Natural killer cell (primary cell): ENCODE measurements at regions not wholly inside any gene's neighbourhood (a gene's known extent, or its start where the extent isn't known, plus 50 kb on each side); places are given as distances from the start of the nearest gene placed in this dataset.

Experiments used
- ATAC-seq, 3 donors: fragments of 150-1000 bp in 2 of 3; fragments of 200-7000 bp in 1 of 3; cut with Tn5 transposase; 1 replicate in 1 of 3; 2 replicates in 2 of 3; pipeline ENCODE4 v1.10.0; 2021; ENCODE audit warnings: mild to moderate bottlenecking in 2 of 3, moderate library complexity in 2 of 3
- DNase-seq, 2 donors: peaks; one replicate each; pipeline versions ENCODE4 v3.0.0 to v3.0.0-alpha.2; 2013 to 2021; ENCODE audit warnings: mixed read lengths in 1 of 2
- H3K27ac ChIP-seq: one replicate; pipeline ENCODE4 v1.5.1; 2013; ENCODE audit warnings: mild to moderate bottlenecking, low read length
- H3K27me3 ChIP-seq: one replicate; pipeline ENCODE4 v1.6.1; 2013; ENCODE audit warnings: low read length; ENCODE audit not compliant: control insufficient read depth, insufficient read depth
- H3K36me3 ChIP-seq: one replicate; pipeline ENCODE4 v1.6.1; 2013; ENCODE audit warnings: low read length; ENCODE audit not compliant: control insufficient read depth, insufficient read depth
- H3K4me1 ChIP-seq: one replicate; pipeline ENCODE4 v1.6.1; 2013; ENCODE audit warnings: low read length; ENCODE audit not compliant: control insufficient read depth, insufficient read depth
- H3K4me3 ChIP-seq: one replicate; pipeline ENCODE4 v1.5.1; 2013; ENCODE audit warnings: low read length
- H3K9me3 ChIP-seq: one replicate; pipeline ENCODE4 v1.6.1; 2013; ENCODE audit warnings: low read length; ENCODE audit not compliant: control insufficient read depth, insufficient read depth
- H3K27ac Mint-ChIP-seq, 2 donors: one replicate each; pipeline ENCODE4 v1.8.0; 2022; ENCODE audit warnings: mild to moderate bottlenecking in 2 of 2, mixed read lengths in 2 of 2, moderate library complexity in 1 of 2
- H3K27me3 Mint-ChIP-seq, 2 donors: one replicate each; pipeline ENCODE4 v1.8.0; 2022; ENCODE audit warnings: low read depth in 2 of 2, mixed read lengths in 2 of 2
- H3K36me3 Mint-ChIP-seq: one replicate; pipeline ENCODE4 v1.8.0; 2022; ENCODE audit warnings: mixed read lengths
- H3K4me1 Mint-ChIP-seq, 2 donors: one replicate each; pipeline ENCODE4 v1.8.0; 2022; ENCODE audit warnings: mixed read lengths in 2 of 2
- H3K4me3 Mint-ChIP-seq: one replicate; pipeline ENCODE4 v1.8.0; 2022; ENCODE audit warnings: mild to moderate bottlenecking, moderate library complexity, mixed read lengths
- H3K9me3 Mint-ChIP-seq, 2 donors: one replicate each; pipeline ENCODE4 v1.8.0; 2022; ENCODE audit warnings: mixed read lengths in 2 of 2
- CTCF ChIP-seq: fragments of 200-600 bp; IDR thresholded peaks from one replicate; pipeline ENCODE4 v1.8.0; 2022; ENCODE audit warnings: antibody characterized with exemption
- WGBS: methylation state at CpG from one replicate; pipeline ENCODE4 v1.1.7; 2013; ENCODE audit warnings: missing lambda C conversion rate; ENCODE audit not compliant: insufficient coverage; 5-methylcytosine and 5-hydroxymethylcytosine counted together
- intact Hi-C: fragments of 100-400 bp; cut with micrococcal nuclease; formaldehyde crosslinking; loops from one replicate; pipeline ENCODE4 v1.14.2; 2022

DNA sequence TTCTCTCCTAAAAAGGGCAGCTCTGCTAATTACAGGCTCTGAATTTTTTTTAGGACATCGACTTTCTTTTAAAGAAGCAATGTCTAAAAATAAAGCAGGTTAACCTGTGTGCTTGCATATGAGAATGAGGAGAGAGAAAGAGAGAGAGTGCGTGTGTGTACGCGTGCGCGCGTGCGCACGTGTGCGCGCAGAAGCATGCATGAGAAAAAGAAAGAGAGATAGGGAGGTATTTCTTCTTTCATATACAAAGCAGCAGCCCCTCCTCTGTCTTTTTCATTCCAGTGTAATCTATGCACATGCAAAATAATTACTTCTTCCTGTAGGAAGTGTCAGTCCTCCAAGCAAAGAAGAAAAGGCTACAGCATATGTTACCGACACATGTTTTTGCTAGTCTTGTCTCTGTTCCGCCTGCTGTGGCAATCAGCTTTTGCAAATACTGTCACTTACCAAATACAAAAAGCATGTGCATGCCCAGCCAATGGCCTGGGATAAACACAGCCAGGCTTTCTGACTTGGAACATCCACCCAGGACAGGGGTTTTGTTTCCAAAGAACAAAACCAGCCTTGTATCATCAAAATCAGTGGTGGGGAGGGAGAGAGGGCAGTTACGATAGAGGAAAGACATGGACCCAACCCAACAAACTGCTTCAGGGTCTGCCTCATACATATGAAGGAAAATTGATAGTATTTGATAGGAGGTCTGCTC is 252.3 kb upstream of the SLC24A2 start:
- no peak for DNase-seq
- TF ChIP-seq CTCF: no peak
- no peak for ATAC-seq
- Histone ChIP-seq H3K27ac (no peak overlapping the region), H3K27me3 (no peaks in the 10 kb centered on the region), H3K4me3 (no peak overlapping the region), H3K4me1 (peaks cover 9% of the 10 kb centered on the region), H3K9me3 (no peaks in the 10 kb centered on the region), H3K36me3 (no peaks in the 10 kb centered on the region)
- Mint-ChIP-seq H3K27me3 (no peaks in the 10 kb centered on the region), H3K4me1 (peaks cover 21 to 25% of the 10 kb centered on the region in 2 donors), H3K9me3 (no peaks in the 10 kb centered on the region), H3K27ac (no peak overlapping the region), H3K4me3 (no peak overlapping the region), H3K36me3 (no peaks in the 10 kb centered on the region)
- 99% methylated on average over 5 of the region's 14 CpGs for WGBS
- intact Hi-C loops: no loop called here

- no peak overlapping the region for H3K4me3 Mint-ChIP-seq
- no peaks in the 10 kb centered on the region for H3K9me3 ChIP-seq
- intact Hi-C loops: no loop called here
- H3K9me3 Mint-ChIP-seq: no peaks in the 10 kb centered on the region
- ATAC-seq (no peak), DNase-seq (no peak)
- no peak overlapping the region for H3K4me3 ChIP-seq
- no peaks in the 10 kb centered on the region for H3K36me3 Mint-ChIP-seq
- no peaks in the 10 kb centered on the region for H3K36me3 ChIP-seq
- no peaks in the 10 kb centered on the region for H3K27me3 Mint-ChIP-seq
- H3K27ac Mint-ChIP-seq: no peak overlapping the region
- WGBS: 94% methylated on average over 1 of the region's 1 CpG
- H3K27me3 ChIP-seq: no peaks in the 10 kb centered on the region
- no peak overlapping the region for H3K27ac ChIP-seq
- H3K4me1 Mint-ChIP-seq: peaks cover 10 to 14% of the 10 kb centered on the region in 2 donors
- H3K4me1 ChIP-seq: peaks cover 9% of the 10 kb centered on the region
- TF ChIP-seq CTCF: no peak
These were observed 248.9 kb upstream of the SLC24A2 start for GRCh38 chr9:20037699-20038098.

DNA sequence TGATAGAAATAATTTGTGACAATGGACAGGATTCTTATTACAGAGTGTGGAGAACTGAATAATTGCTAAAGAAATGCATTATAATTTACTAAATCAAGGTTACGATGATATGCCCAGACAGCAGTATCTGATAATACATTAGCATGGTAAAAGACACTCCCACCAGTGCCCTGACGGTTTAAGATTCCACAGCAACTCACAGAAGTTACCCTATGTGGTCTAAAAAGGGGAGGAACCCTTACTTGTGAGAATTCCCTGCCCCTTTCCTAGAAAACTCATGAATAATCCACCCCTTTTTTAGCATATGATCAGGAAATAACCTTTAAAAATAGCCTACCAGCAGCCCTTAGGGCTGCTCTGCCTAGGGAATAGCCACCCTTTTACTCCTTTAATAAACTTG is 244.7 kb upstream of the SLC24A2 start:
- H3K4me3 ChIP-seq: no peak overlapping the region
- no peaks in the 10 kb centered on the region for H3K9me3 Mint-ChIP-seq
- intact Hi-C loops: no loop called here
- no peaks in the 10 kb centered on the region for H3K4me1 Mint-ChIP-seq
- H3K4me1 ChIP-seq: no peaks in the 10 kb centered on the region
- no peaks in the 10 kb centered on the region for H3K36me3 Mint-ChIP-seq
- DNase-seq (no peak), ATAC-seq (no peak)
- no peak overlapping the region for H3K27ac Mint-ChIP-seq
- H3K27me3 ChIP-seq: no peaks in the 10 kb centered on the region
- H3K9me3 ChIP-seq: no peaks in the 10 kb centered on the region
- H3K27me3 Mint-ChIP-seq: peaks cover 0 to 2% of the 10 kb centered on the region in 2 donors
- no peak for TF ChIP-seq CTCF
- H3K36me3 ChIP-seq: no peaks in the 10 kb centered on the region
- H3K4me3 Mint-ChIP-seq: no peak overlapping the region
- 86% methylated on average over 1 of the region's 2 CpGs for WGBS
- no peak overlapping the region for H3K27ac ChIP-seq

DNA sequence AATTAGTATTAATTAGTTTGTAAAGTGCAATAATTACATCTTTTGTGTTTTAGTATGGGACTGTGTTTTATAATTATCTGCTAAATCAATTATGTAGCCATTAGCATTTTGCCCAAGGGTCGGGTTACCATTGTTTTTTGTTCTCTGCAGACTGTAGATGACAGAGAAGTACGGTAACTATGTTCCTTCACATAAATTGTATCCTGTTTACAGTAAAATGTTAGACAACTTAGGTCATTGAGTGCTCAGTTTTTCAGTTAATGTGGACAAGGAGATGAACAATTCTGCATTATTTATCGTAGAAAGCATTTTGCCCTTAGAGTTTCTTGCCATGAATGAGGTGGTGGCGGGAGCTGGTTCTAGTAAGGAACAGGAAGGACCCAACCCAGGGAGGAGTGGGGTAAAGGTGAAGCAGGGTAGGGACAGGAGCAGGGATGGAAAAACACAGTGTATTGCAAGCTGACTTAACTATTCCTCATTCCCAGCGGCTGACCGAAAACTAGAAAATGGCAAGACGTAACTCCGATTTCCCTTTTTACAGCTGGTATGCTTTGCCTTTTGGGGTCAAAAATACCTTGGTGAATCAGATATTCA is 243.7 kb upstream of the SLC24A2 start:
- WGBS: 92% methylated on average over 8 of the region's 8 CpGs
- TF ChIP-seq CTCF: no peak

More for the DNA sequence above, 243.7 kb upstream of the SLC24A2 start:
- Histone ChIP-seq H3K4me3 (no peak overlapping the region), H3K36me3 (no peaks in the 10 kb centered on the region), H3K9me3 (no peaks in the 10 kb centered on the region), H3K27ac (no peak overlapping the region), H3K27me3 (no peaks in the 10 kb centered on the region), H3K4me1 (no peaks in the 10 kb centered on the region)
- Mint-ChIP-seq H3K36me3 (no peaks in the 10 kb centered on the region), H3K4me3 (no peak overlapping the region), H3K4me1 (no peaks in the 10 kb centered on the region), H3K27me3 (peaks cover 0 to 2% of the 10 kb centered on the region in 2 donors), H3K9me3 (no peaks in the 10 kb centered on the region), H3K27ac (no peak overlapping the region)
- intact Hi-C loops: no loop called here
- ATAC-seq: no peak
- DNase-seq: no peak
